ENCODE measurements at regions not wholly inside any gene's neighbourhood (a gene's known extent, or its start where the extent isn't known, plus 50 kb on each side); places are given as distances from the start of the nearest gene placed in this dataset.
A peak's percentile ranks its signal among the peaks of the same experiment; 100 is the strongest.

DNA sequence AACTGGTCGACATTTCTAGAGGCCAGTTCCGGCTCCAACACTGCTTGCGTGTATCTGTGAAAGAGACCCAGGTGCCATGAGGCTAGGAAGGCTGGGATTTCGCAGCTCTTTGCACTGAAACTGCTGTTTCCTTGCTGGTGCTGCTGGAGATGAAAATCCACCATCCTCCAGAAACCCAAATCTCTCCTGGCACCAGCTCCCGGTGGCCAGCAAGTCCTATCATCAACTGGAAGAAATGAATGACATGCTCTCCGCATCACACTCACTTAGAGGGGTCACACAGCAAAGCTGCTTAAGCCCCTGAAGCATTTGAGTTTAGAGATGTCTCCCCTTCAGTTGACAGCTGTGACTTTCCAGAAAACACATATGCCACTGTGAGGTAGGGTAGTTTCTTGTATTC is 471.8 kb upstream of the PROK2 start:
- in situ Hi-C loops (cut with MboI; ENCODE audit: low pct_ligation_motif_present in 1 of 4, low pct_unique_long_range_greater_than_20kb in 1 of 4, low sequenced_read_pairs in 3 of 4) (loop anchor here in 2 of 4 donors (25.0 kb wide), 2 partner anchors 294 to 544 kb away; no protein-coding TSS in a partner anchor), intact Hi-C loops (cut with DNase I; ENCODE audit: low total_unique reads) (no loop called here)
- Histone ChIP-seq H3K4me3 (no peak overlapping the region), H3K27ac (peak overlapping the region in 2 of 4 donors; percentile 53 to 70), H3K36me3 (no peaks in the 10 kb centered on the region), H3K4me1 (peaks cover 15 to 26% (median 18%) of the 10 kb centered on the region in 4 donors), H3K27me3 (no peaks in the 10 kb centered on the region), H3K9me3 (no peaks in the 10 kb centered on the region)
- TF ChIP-seq POLR2AphosphoS5 (IDR thresholded peaks at IDR 0.05) (no peak), EP300 (IDR thresholded peaks at IDR 0.05; ENCODE audit: low read depth) (no peak)
- WGBS, 2 donors (ENCODE audit: low coverage in 1 of 2), result 73 to 94% methylated on average over 4 to 6 of the region's 6 CpGs
- no peak for DNase-seq

DNA sequence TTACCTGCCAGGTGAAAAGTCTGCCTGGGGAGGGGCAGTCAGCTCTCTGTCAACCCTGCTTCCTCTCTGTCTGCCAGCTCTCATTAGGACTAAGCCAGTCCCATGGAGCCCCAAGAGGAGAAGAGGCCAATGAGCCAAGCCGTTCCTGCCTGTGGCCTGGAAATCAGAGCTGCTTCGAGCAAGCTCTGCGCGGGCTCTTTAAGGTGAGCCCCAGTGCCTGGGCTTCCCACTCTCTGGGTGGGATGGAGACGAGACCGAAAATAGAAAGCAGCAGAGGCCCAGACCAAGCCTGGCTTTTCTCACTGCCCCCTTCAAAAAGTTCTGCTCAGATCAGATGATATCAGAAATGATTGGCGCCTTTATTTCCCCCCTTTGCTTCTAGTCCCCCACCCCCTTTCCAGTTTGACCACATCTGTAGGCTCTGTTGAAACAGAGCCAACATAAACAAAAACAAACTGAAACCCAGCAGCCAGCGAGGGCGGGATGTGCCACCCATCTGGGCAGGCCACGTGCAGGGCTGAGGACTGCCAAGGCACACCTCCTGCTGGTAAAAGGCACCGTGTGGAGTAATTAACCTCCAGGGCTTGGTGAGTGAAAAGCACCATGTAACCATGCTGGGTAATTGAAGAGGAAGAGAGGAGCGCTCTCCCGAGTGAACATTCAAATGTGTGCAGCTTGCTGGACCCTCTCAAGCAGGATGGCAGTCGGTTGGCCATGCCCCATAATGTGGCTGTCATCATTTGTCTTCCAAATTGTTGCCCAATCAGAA is 471.0 kb upstream of the PROK2 start:
- Histone ChIP-seq H3K9me3 (no peaks in the 10 kb centered on the region), H3K27me3 (no peaks in the 10 kb centered on the region), H3K4me3 (peak overlapping the region in 1 of 4 donors; percentile 1), H3K4me1 (peaks cover 15 to 26% (median 18%) of the 10 kb centered on the region in 4 donors), H3K27ac (peak overlapping the region; percentile 47 to 70 (median 55)), H3K36me3 (no peaks in the 10 kb centered on the region)
- DNase-seq, result peak; percentile 86
- 37% methylated on average over 12 of the region's 14 CpGs; no CpG with 5 or more reads in 1 of the 2 donors for WGBS, 2 donors (ENCODE audit: low coverage in 1 of 2)
- peak; percentile 15 to 44 (median 22) for TF ChIP-seq CTCF (IDR thresholded peaks at IDR 0.05)
- TF ChIP-seq EP300 (IDR thresholded peaks at IDR 0.05; ENCODE audit: low read depth), result peak; percentile 31
- TF ChIP-seq POLR2A (IDR thresholded peaks at IDR 0.05), result no peak
- peak in 2 of 3 donors; percentile 57 to 65 for TF ChIP-seq POLR2AphosphoS5 (IDR thresholded peaks at IDR 0.05)
- in situ Hi-C loops (cut with MboI; ENCODE audit: low pct_ligation_motif_present in 1 of 4, low pct_unique_long_range_greater_than_20kb in 1 of 4, low sequenced_read_pairs in 3 of 4), result loop anchor here in 2 of 4 donors (25.0 kb wide), 2 partner anchors 294 to 544 kb away; no protein-coding TSS in a partner anchor
- intact Hi-C loops (cut with DNase I; ENCODE audit: low total_unique reads), result no loop called here

DNA sequence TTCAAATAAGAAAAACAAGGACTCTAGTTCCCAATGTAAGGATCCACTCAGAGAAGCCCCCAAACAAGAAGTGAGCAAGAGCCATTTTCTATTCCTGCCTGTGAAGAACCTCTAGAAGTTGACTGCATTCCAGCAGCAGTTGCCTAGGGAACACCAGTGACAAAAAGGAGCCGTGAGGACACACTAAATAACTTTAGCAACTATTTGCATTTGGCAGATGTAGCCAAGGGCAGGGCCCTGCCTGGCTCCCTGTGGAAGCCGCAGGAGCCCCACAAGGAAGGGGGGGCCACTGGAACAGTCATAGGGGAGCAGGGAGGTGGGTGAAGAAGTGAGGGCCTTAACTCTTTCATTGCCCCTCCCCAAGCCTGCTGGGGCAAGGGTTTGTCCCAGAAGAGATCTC is 470.2 kb upstream of the PROK2 start:
- TF ChIP-seq POLR2A (IDR thresholded peaks at IDR 0.05) (no peak), POLR2AphosphoS5 (IDR thresholded peaks at IDR 0.05) (no peak), EP300 (IDR thresholded peaks at IDR 0.05; ENCODE audit: low read depth) (no peak), CTCF (IDR thresholded peaks at IDR 0.05) (no peak)
- Histone ChIP-seq H3K36me3 (no peaks in the 10 kb centered on the region), H3K9me3 (no peaks in the 10 kb centered on the region), H3K4me3 (no peak overlapping the region), H3K27me3 (no peaks in the 10 kb centered on the region), H3K4me1 (peaks cover 15 to 26% (median 18%) of the 10 kb centered on the region in 4 donors), H3K27ac (peak overlapping the region; percentile 47 to 70 (median 55))
- in situ Hi-C loops (cut with MboI; ENCODE audit: low pct_ligation_motif_present in 1 of 4, low pct_unique_long_range_greater_than_20kb in 1 of 4, low sequenced_read_pairs in 3 of 4), result loop anchor here in 2 of 4 donors (25.0 kb wide), 2 partner anchors 293 to 543 kb away; no protein-coding TSS in a partner anchor
- intact Hi-C loops (cut with DNase I; ENCODE audit: low total_unique reads), result no loop called here
- peak; percentile 42 for DNase-seq
- 6 to 20% methylated on average over 2 of the region's 2 CpGs for WGBS, 2 donors (ENCODE audit: low coverage in 1 of 2)

DNA sequence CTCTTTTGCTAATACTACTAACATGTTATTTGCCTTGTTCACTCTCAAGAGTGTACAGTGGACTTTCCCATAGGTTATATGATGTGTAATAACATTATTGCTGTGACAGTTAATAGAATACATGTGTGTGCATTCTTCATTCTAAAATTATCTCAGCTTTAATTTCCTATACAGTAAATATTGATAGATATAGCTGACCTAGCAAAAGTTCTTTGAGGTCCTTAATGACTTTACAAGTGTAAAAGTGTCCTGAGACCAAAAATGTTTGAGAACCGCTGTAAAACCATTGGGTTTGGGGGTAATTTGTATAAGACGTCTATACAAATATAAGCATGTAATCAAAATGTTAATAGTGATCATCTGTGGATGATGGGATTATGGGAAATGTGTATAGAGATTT is 469.5 kb upstream of the PROK2 start:
- no peak for TF ChIP-seq POLR2AphosphoS5 (IDR thresholded peaks at IDR 0.05)
- no peak for TF ChIP-seq CTCF (IDR thresholded peaks at IDR 0.05)
- no peak for TF ChIP-seq POLR2A (IDR thresholded peaks at IDR 0.05)
- no peak for TF ChIP-seq EP300 (IDR thresholded peaks at IDR 0.05; ENCODE audit: low read depth)
- 85 to 93% methylated on average over 2 of the region's 2 CpGs for WGBS, 2 donors (ENCODE audit: low coverage in 1 of 2)
- Histone ChIP-seq H3K36me3 (no peaks in the 10 kb centered on the region), H3K4me3 (no peak overlapping the region), H3K27me3 (no peaks in the 10 kb centered on the region), H3K9me3 (no peaks in the 10 kb centered on the region), H3K4me1 (peaks cover 15 to 26% (median 18%) of the 10 kb centered on the region in 4 donors), H3K27ac (no peak overlapping the region)
- intact Hi-C loops (cut with DNase I; ENCODE audit: low total_unique reads), result no loop called here
- in situ Hi-C loops (cut with MboI; ENCODE audit: low pct_ligation_motif_present in 1 of 4, low pct_unique_long_range_greater_than_20kb in 1 of 4, low sequenced_read_pairs in 3 of 4), result loop anchor here in 2 of 4 donors (25.0 kb wide), 2 partner anchors 292 to 542 kb away; no protein-coding TSS in a partner anchor
- no peak for DNase-seq

Measured in transverse colon (tissue), 4 donors.